A673 (cell line): ENCODE measurements at regions not wholly inside any gene's neighbourhood (a gene's known extent, or its start where the extent isn't known, plus 50 kb on each side); places are given as distances from the start of the nearest gene placed in this dataset.

ENCODE experiments used
- BruUV-seq: library from RNA; stranded (reverse); fragments of 400-500 nt; replicated peaks from 2 replicates; lab custom pipeline; 2021; lab: Mats Ljungman, UMichigan
- CTCF ChIA-PET: fragments of 300-600 bp; sonication (Branson Sonifier 250); formaldehyde crosslinking; loops from one replicate; lab custom pipeline; 2022; ENCODE audit warnings: antibody characterized with exemption; lab: Charles Lee
- POLR2A ChIA-PET: fragments of 300-600 bp; sonication (Branson Sonifier 250); formaldehyde crosslinking; loops from one replicate; lab custom pipeline; 2022; ENCODE audit warnings: antibody characterized with exemption; ENCODE audit not compliant: low non-redundant PET; lab: Charles Lee
- DNase-seq: peaks from one replicate; pipeline ENCODE4 v3.0.0-alpha.2; 2015; ENCODE audit warnings: low spot score
- H3K27ac ChIP-seq: fragments of 200-600 bp; sonication (generic); 2 replicates; pipeline ENCODE4 v1.5.1; 2016; ENCODE audit warnings: mixed run types, low read depth, mild to moderate bottlenecking, mixed read lengths, antibody characterized with exemption, low read length; ENCODE audit not compliant: poor library complexity, severe bottlenecking
- H3K27me3 ChIP-seq: fragments of 200-600 bp; sonication (generic); replicated peaks from 2 replicates; pipeline ENCODE4 v1.6.1; 2017; ENCODE audit warnings: mixed run types, low read depth, mild to moderate bottlenecking, mixed read lengths, antibody characterized with exemption, low read length; ENCODE audit not compliant: insufficient read depth, poor library complexity
- H3K36me3 ChIP-seq: fragments of 200-600 bp; sonication (generic); 2 replicates; pipeline ENCODE4 v1.6.1; 2016; ENCODE audit warnings: mixed run types, mild to moderate bottlenecking, mixed read lengths, antibody characterized with exemption, low read length; ENCODE audit not compliant: insufficient read depth, poor library complexity, severe bottlenecking
- H3K4me1 ChIP-seq: fragments of 200-600 bp; sonication (generic); 2 replicates; pipeline ENCODE4 v1.6.1; 2017; ENCODE audit warnings: mixed run types, mild to moderate bottlenecking, mixed read lengths, antibody characterized with exemption, low read length; ENCODE audit not compliant: insufficient read depth, poor library complexity, severe bottlenecking
- H3K4me3 ChIP-seq: fragments of 200-600 bp; sonication (generic); 2 replicates; pipeline ENCODE4 v1.5.1; 2016; ENCODE audit warnings: low read depth, mixed run types, mild to moderate bottlenecking, mixed read lengths, low read length; ENCODE audit not compliant: poor library complexity, severe bottlenecking
- H3K9me3 ChIP-seq: fragments of 200-600 bp; sonication (generic); 2 replicates; pipeline ENCODE4 v1.6.1; 2016; ENCODE audit warnings: mixed run types, low read depth, mild to moderate bottlenecking, mixed read lengths, antibody characterized with exemption, low read length; ENCODE audit not compliant: poor library complexity, severe bottlenecking
- CTCF ChIP-seq: fragments of 300-800, 200-600 bp; sonication (generic); conservative IDR thresholded peaks from 2 replicates; pipeline ENCODE4 v1.5.1; 2017; ENCODE audit warnings: low read depth, mild to moderate bottlenecking, antibody characterized with exemption, low read length, moderate library complexity, mixed read lengths
- EZH2 ChIP-seq: fragments of 200-600 bp; sonication (generic); IDR thresholded peaks from 2 replicates; pipeline ENCODE4 v1.6.1; 2017; ENCODE audit warnings: borderline replicate concordance, low read depth, mild to moderate bottlenecking, mixed read lengths, antibody characterized with exemption, low read length; ENCODE audit not compliant: poor library complexity, severe bottlenecking
- intact Hi-C: fragments of 100-400 bp; cut with micrococcal nuclease; formaldehyde crosslinking; loops from one replicate; pipeline ENCODE4 v1.10.0; 2022; ENCODE audit not compliant: unreplicated experiment

GRCh38 chr1:48061162-48062136 lies 64.3 kb upstream of the TRABD2B start:
- Histone ChIP-seq H3K4me3 (no peak overlapping the region), H3K4me1 (peaks cover 5% of the 10 kb centered on the region), H3K36me3 (no peaks in the 10 kb centered on the region), H3K27me3 (peaks cover 33% of the 10 kb centered on the region), H3K9me3 (no peaks in the 10 kb centered on the region), H3K27ac (no peak overlapping the region)
- peak; percentile 77 for TF ChIP-seq CTCF
- TF ChIP-seq EZH2 = no peak
- no TSS peak for BruUV-seq
- ChIA-PET CTCF (interaction anchor here (0.6 to 1.2 kb wide), 5 partner anchors 9 to 353 kb away, joined by 3 to 18 read pairs (median 3); partner anchors contain the start of gene TRABD2B), POLR2A (interaction anchor here (0.6 kb wide), 1 partner anchor 15 kb away, joined by 3 read pairs; no protein-coding TSS in a partner anchor)
- peak; percentile 82 for DNase-seq
- intact Hi-C loops = loop anchor here (1.0 kb wide), 1 partner anchor 64 kb away; the partner anchor contains the start of gene TRABD2B

- no TSS peak for BruUV-seq
- Histone ChIP-seq H3K4me1 (peaks cover 5% of the 10 kb centered on the region), H3K27me3 (peaks cover 47% of the 10 kb centered on the region), H3K36me3 (no peaks in the 10 kb centered on the region), H3K4me3 (no peak overlapping the region), H3K9me3 (no peaks in the 10 kb centered on the region), H3K27ac (no peak overlapping the region)
- intact Hi-C loops = loop anchor here (10.0 kb wide), 1 partner anchor 324 kb away; no protein-coding TSS in a partner anchor
- no peak for TF ChIP-seq CTCF
- no peak for TF ChIP-seq EZH2
- ChIA-PET CTCF (no interaction called here), POLR2A (no interaction called here)
- no peak for DNase-seq
Measured at GRCh38 chr1:48059289-48059688, 62.1 kb upstream of the TRABD2B start.

- no peak overlapping the region for H3K4me3 ChIP-seq
- POLR2A ChIA-PET = interaction anchor here (0.5 kb wide), 1 partner anchor 1039 kb away, joined by 3 read pairs; no protein-coding TSS in a partner anchor
- CTCF ChIA-PET = interaction anchor here (0.7 kb wide), 1 partner anchor 870 kb away, joined by 3 read pairs; no protein-coding TSS in a partner anchor
- H3K36me3 ChIP-seq = no peaks in the 10 kb centered on the region
- TF ChIP-seq EZH2 (no peak), CTCF (no peak)
- peak; percentile 59 for DNase-seq
- no peaks in the 10 kb centered on the region for H3K9me3 ChIP-seq
- intact Hi-C loops = loop anchor here (10.0 kb wide), 1 partner anchor 324 kb away; no protein-coding TSS in a partner anchor
- H3K27ac ChIP-seq = no peak overlapping the region
- BruUV-seq = no TSS peak
- peaks cover 8% of the 10 kb centered on the region for H3K4me1 ChIP-seq
- H3K27me3 ChIP-seq = peaks cover 55% of the 10 kb centered on the region
Measured at GRCh38 chr1:48058135-48059025, 61.2 kb upstream of the TRABD2B start.
